ENCODE measurements at regions not wholly inside any gene's neighbourhood (a gene's known extent, or its start where the extent isn't known, plus 50 kb on each side); places are given as distances from the start of the nearest gene placed in this dataset.

DNA sequence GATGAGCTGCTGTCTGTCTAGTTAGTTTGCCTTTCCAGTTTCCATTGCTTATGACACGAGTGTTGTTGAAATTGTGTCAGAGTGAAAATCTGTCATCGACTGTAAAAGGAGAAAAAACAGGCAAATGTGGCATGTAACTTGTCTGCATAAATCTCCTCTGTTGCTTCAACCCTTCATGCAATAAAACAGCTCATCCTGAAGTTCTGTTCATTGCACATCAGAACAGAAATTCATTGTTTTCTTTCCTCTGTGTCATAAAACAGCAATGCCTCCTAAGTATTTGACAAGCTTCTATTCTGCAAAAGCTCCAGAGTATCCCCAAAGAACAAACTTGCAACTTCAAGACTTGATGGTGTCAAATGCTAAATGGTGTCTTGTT, 432.1 kb downstream of the MEIS1 start:
- TF ChIP-seq, protein P1, sequence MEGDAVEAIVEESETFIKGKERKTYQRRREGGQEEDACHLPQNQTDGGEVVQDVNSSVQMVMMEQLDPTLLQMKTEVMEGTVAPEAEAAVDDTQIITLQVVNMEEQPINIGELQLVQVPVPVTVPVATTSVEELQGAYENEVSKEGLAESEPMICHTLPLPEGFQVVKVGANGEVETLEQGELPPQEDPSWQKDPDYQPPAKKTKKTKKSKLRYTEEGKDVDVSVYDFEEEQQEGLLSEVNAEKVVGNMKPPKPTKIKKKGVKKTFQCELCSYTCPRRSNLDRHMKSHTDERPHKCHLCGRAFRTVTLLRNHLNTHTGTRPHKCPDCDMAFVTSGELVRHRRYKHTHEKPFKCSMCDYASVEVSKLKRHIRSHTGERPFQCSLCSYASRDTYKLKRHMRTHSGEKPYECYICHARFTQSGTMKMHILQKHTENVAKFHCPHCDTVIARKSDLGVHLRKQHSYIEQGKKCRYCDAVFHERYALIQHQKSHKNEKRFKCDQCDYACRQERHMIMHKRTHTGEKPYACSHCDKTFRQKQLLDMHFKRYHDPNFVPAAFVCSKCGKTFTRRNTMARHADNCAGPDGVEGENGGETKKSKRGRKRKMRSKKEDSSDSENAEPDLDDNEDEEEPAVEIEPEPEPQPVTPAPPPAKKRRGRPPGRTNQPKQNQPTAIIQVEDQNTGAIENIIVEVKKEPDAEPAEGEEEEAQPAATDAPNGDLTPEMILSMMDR (IDR thresholded peaks at IDR 0.05) = no peak
- Mint-ChIP-seq H3K9me3 (ENCODE audit: low read depth) (no peaks in the 10 kb centered on the region), H3K27me3 (ENCODE audit: low read depth) (no peaks in the 10 kb centered on the region), H3K36me3 (ENCODE audit: low read depth) (no peaks in the 10 kb centered on the region), H3K4me1 (ENCODE audit: low read depth) (peaks cover 32% of the 10 kb centered on the region), H3K27ac (ENCODE audit: unreplicated experiment) (no peak overlapping the region), H3K4me3 (ENCODE audit: unreplicated experiment) (no peak overlapping the region)
- DNase-seq (ENCODE audit: low spot score) = no peak

DNA sequence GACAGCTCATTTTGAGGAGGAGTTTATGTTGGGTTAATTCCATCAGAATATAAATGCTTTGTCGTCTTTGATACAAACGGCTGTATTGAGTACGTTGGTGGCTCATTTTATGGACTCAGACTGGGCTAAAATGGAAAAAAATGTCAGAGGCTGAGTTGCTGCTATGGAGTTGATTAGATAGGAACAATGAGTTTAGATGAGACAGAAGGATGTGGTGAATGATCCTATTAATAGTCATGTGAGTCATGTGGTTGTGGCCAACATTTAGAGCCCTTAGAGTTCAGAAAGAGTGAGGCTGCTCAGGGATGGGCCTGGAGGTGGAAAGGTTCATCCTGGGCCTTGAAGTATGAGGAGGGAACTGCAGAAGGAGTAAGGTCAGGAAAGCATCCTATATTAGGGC, 434.2 kb downstream of the MEIS1 start:
- no peak for DNase-seq (ENCODE audit: low spot score)
- H3K27ac Mint-ChIP-seq (ENCODE audit: unreplicated experiment) = no peak overlapping the region
- no peak overlapping the region for H3K4me3 Mint-ChIP-seq (ENCODE audit: unreplicated experiment)
- H3K36me3 Mint-ChIP-seq (ENCODE audit: low read depth) = no peaks in the 10 kb centered on the region
- H3K4me1 Mint-ChIP-seq (ENCODE audit: low read depth) = peaks cover 26% of the 10 kb centered on the region
- no peaks in the 10 kb centered on the region for H3K9me3 Mint-ChIP-seq (ENCODE audit: low read depth)
- H3K27me3 Mint-ChIP-seq (ENCODE audit: low read depth) = no peaks in the 10 kb centered on the region
- TF ChIP-seq, protein P1 (IDR thresholded peaks at IDR 0.05) = no peak

DNA sequence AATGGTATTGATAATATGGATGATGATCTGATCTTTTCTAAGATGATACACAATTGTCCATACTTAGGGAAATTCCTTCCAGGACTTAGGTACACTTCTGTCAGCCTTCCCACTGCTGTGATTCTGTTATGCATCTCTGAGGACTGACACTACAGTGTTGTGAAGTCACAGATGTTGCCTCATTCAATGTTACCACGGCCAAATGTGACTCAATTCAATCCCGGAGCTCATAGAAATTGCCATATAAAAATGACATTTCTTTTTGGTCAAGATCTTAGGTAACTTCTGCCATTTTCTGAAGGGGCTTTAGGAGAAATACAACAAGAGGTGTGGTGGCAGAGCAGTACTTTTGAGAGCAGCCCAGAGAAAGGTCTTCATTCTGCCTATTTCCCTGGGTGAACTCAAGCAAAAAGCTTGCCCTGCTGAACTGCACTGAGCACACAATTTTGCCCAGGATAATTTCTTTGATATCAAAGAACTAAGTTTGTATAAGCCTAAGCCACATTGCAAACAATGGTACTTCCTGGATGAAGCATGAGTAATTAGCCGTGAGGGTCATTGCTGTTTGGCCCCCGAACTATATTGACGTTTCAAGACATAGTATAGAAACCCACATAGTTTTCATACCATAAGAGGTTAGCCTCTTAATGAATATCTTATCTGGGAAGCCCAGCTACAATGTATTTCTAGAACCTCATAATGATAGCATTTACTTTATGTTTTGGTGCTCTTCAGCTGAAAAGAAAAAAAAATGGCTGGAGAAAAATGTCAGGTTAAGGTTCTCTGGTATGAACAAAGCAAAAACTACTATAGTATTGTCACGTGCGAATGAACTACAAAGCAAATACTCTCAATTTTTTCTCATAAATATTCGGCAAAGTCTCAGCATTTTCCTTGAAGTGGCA, 437.4 kb downstream of the MEIS1 start:
- DNase-seq (ENCODE audit: low spot score) = no peak
- Mint-ChIP-seq H3K27me3 (ENCODE audit: low read depth) (no peaks in the 10 kb centered on the region), H3K4me3 (ENCODE audit: unreplicated experiment) (no peak overlapping the region), H3K27ac (ENCODE audit: unreplicated experiment) (no peak overlapping the region), H3K4me1 (ENCODE audit: low read depth) (peaks cover 23% of the 10 kb centered on the region), H3K36me3 (ENCODE audit: low read depth) (no peaks in the 10 kb centered on the region), H3K9me3 (ENCODE audit: low read depth) (no peaks in the 10 kb centered on the region)
- TF ChIP-seq, protein P1 (IDR thresholded peaks at IDR 0.05) = no peak

DNA sequence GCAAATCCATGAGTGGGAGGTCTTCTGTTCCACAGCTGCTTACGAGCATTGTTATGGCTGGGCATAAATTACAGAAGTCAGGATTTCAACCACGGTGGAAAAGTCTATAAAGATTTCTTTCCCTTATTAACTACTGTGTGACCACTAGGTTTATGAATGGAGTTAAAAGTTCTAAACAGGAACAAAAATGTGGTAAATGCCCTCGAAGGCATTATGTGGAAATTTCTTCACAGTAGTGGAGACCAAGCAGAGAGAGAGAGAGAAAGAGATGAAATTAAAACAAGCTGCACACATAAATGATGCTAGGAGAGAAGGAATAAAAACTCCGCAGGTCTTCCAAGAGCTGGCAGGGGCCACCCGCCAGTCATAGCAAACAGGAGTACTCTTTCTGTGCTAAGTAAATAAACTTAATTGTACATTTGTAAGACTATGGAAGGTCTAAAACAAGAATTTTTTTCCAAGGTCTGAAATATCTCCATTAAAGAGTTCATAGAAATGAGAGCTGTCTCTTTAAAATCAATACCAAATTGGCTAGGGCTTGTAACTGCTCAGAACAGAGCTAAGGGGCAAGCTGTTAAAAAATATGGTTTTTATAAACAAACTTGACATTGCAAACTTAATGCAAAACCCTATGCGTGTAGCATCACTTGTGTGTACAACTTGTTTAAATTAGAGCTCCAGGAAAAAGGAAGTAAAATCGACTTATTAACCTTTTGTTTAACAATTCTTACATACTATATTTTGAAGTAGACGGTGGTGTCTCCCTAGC, 438.2 kb downstream of the MEIS1 start:
- no peaks in the 10 kb centered on the region for H3K27me3 Mint-ChIP-seq (ENCODE audit: low read depth)
- no peaks in the 10 kb centered on the region for H3K36me3 Mint-ChIP-seq (ENCODE audit: low read depth)
- TF ChIP-seq, protein P1 (IDR thresholded peaks at IDR 0.05) = no peak
- H3K9me3 Mint-ChIP-seq (ENCODE audit: low read depth) = no peaks in the 10 kb centered on the region
- no peak overlapping the region for H3K27ac Mint-ChIP-seq (ENCODE audit: unreplicated experiment)
- peaks cover 20% of the 10 kb centered on the region for H3K4me1 Mint-ChIP-seq (ENCODE audit: low read depth)
- H3K4me3 Mint-ChIP-seq (ENCODE audit: unreplicated experiment) = no peak overlapping the region
- no peak for DNase-seq (ENCODE audit: low spot score)

DNA sequence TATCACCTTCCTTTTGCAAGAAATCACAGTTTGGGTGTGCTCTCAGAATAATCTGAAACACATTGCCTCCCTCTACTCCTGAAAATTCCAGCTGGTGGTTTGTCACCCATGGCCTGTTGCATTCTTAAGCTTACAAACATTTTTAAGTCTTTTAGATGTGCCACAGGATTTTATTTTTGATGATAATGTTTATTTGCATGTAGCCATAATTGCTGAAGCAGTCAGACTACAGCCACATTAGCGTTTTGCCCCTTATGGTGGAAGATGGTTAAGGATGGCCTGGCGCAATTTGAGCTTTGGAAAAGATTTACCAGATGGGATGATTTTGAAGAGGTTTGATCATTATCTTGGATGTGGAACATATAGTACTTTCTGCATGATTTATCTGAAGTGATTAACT, 439.5 kb downstream of the MEIS1 start:
- Mint-ChIP-seq H3K9me3 (ENCODE audit: low read depth) (no peaks in the 10 kb centered on the region), H3K4me1 (ENCODE audit: low read depth) (peaks cover 16% of the 10 kb centered on the region), H3K36me3 (ENCODE audit: low read depth) (no peaks in the 10 kb centered on the region), H3K4me3 (ENCODE audit: unreplicated experiment) (no peak overlapping the region), H3K27me3 (ENCODE audit: low read depth) (no peaks in the 10 kb centered on the region), H3K27ac (ENCODE audit: unreplicated experiment) (no peak overlapping the region)
- TF ChIP-seq, protein P1 (IDR thresholded peaks at IDR 0.05) = no peak
- no peak for DNase-seq (ENCODE audit: low spot score)

All from chondrocyte (in vitro differentiated cells).